HepG2 (cell line): ENCODE measurements at regions not wholly inside any gene's neighbourhood (a gene's known extent, or its start where the extent isn't known, plus 50 kb on each side); places are given as distances from the start of the nearest gene placed in this dataset.

Experiments
- ATAC-seq: fragments of 200-7000 bp; cut with Tn5 transposase; 3 replicates; pipeline ENCODE4 v1.9.1; 2020; ENCODE audit warnings: mild to moderate bottlenecking, moderate library complexity
- BruUV-seq: library from RNA; stranded (reverse); fragments of 400-500 nt; replicated peaks from 2 replicates; lab custom pipeline; 2021; lab: Mats Ljungman, UMichigan
- CTCF ChIA-PET: fragments of 300-600 bp; formaldehyde crosslinking; extraction: SDS; loops from one replicate; lab custom pipeline; 2021; ENCODE audit warnings: low total read pairs, inconsistent platforms, low intra/inter-chr PET ratio; lab: Yijun Ruan, JAX
- POLR2A ChIA-PET: fragments of 350-600 bp; sonication (Branson Sonifier 250); formaldehyde crosslinking; loops from one replicate; lab custom pipeline; 2020; ENCODE audit warnings: antibody characterized with exemption, inconsistent platforms; lab: Yijun Ruan, JAX
- DNase-seq: peaks from one replicate; pipeline ENCODE4 v3.0.0-alpha.2; 2015; ENCODE audit warnings: low spot score
- FAIRE-seq: peaks from 3 replicates; lab custom pipeline; 2011; peaks lifted over from hg19 to GRCh38; lab: Jason Lieb, UNC
- H2AFZ ChIP-seq: one replicate; pipeline ENCODE4 v1.6.1; 2011; ENCODE audit warnings: low read length, inconsistent platforms
- H3K27ac ChIP-seq: fragments of 300-600 bp; 3 replicates; pipeline ENCODE4 v1.8.0; 2011; ENCODE audit warnings: mixed run types, mild to moderate bottlenecking, mixed read lengths, low read length, inconsistent platforms; ENCODE audit not compliant: insufficient read depth; ENCODE audit errors: extremely low read length
- H3K27me3 ChIP-seq, 2 experiments: fragments of 200-600 bp in 1 of 2; 2 replicates in 1 of 2; 3 replicates in 1 of 2; pipeline versions ENCODE4 v1.6.0 to v1.8.0; 2011; ENCODE audit warnings: low read length in 2 of 2, mild to moderate bottlenecking in 2 of 2, moderate library complexity in 2 of 2, inconsistent platforms in 1 of 2; ENCODE audit not compliant: insufficient read depth in 2 of 2, control insufficient read depth in 1 of 2
- H3K36me3 ChIP-seq, 2 experiments: fragments of 200-600 bp in 1 of 2; replicated peaks in 1 of 2; 2 replicates in 1 of 2; 3 replicates in 1 of 2; pipeline versions ENCODE4 v1.5.1 to v1.8.0; 2011; ENCODE audit warnings: low read length in 2 of 2, inconsistent platforms in 1 of 2; ENCODE audit not compliant: insufficient read depth in 2 of 2, control insufficient read depth in 1 of 2
- H3K4me1 ChIP-seq: 2 replicates; pipeline ENCODE4 v1.5.1; 2012; ENCODE audit warnings: low read length, inconsistent platforms; ENCODE audit not compliant: insufficient read depth
- H3K4me2 ChIP-seq: 2 replicates; pipeline ENCODE4 v1.6.0; 2011; ENCODE audit warnings: low read depth, low read length, inconsistent platforms
- H3K4me3 ChIP-seq, 3 experiments: fragments of 200-600 bp in 1 of 3; sonication (generic), shearing (Covaris generic) in 1 of 3; replicated peaks in 1 of 3; 2 replicates each; pipeline ENCODE4 v1.5.1; 2011 to 2016; ENCODE audit warnings: low read length in 3 of 3, inconsistent platforms in 2 of 3, low read depth in 2 of 3, mild to moderate bottlenecking in 2 of 3, control low read depth in 1 of 3, mixed read lengths in 1 of 3; ENCODE audit not compliant: insufficient read depth in 1 of 3
- H3K79me2 ChIP-seq: one replicate; pipeline ENCODE4 v1.6.1; 2011; ENCODE audit warnings: low read length, inconsistent platforms; ENCODE audit not compliant: insufficient read depth
- H3K9ac ChIP-seq: 2 replicates; pipeline ENCODE4 v1.6.0; 2011; ENCODE audit warnings: mild to moderate bottlenecking, low read depth, low read length, inconsistent platforms; ENCODE audit not compliant: insufficient read depth
- H3K9me3 ChIP-seq: 2 replicates; pipeline ENCODE4 v1.5.1; 2012; ENCODE audit warnings: mild to moderate bottlenecking, low read length
- H4K20me1 ChIP-seq: 2 replicates; pipeline ENCODE4 v1.6.0; 2011; ENCODE audit warnings: inconsistent platforms, mild to moderate bottlenecking, low read length, moderate library complexity; ENCODE audit not compliant: insufficient read depth
- ATAD3A ChIP-seq: sonication (generic); formaldehyde crosslinking; IDR thresholded peaks from 2 replicates; pipeline ENCODE4 v1.4.0; 2020; ENCODE audit warnings: missing genetic modification reagents
- CBX2 ChIP-seq, 2 experiments: fragments of 200-600 bp in 1 of 2; sonication (generic); formaldehyde crosslinking in 1 of 2; IDR thresholded peaks; 2 replicates each; pipeline versions ENCODE4 v1.7.0 to v1.8.1; 2018 to 2022; ENCODE audit warnings: low read depth in 2 of 2, low read length in 1 of 2, mild to moderate bottlenecking in 1 of 2, missing genetic modification reagents in 1 of 2
- ESRRA ChIP-seq: sonication (generic); formaldehyde crosslinking; IDR thresholded peaks from 2 replicates; pipeline ENCODE4 v1.5.1; 2020; ENCODE audit warnings: mild to moderate bottlenecking, low read depth, missing genetic modification reagents
- FOXP1 ChIP-seq, 2 experiments: fragments of 450-650 bp in 1 of 2; IDR thresholded peaks; 2 replicates each; pipeline ENCODE4 v1.6.1; 2017 to 2018; ENCODE audit warnings: antibody characterized with exemption in 1 of 2
- HNRNPH1 ChIP-seq: fragments of 200-400 bp; formaldehyde crosslinking; optimal IDR thresholded peaks from 2 replicates; pipeline ENCODE3; 2017; ENCODE audit warnings: mild to moderate bottlenecking, low read depth, low read length
- KLF9 ChIP-seq: IDR thresholded peaks from 2 replicates; pipeline ENCODE4 v1.6.1; 2016; ENCODE audit warnings: low read depth
- MYNN ChIP-seq: sonication (generic); formaldehyde crosslinking; IDR thresholded peaks from 2 replicates; pipeline ENCODE4 v1.4.0; 2020; ENCODE audit warnings: mild to moderate bottlenecking, low read depth, missing genetic modification reagents
- in situ Hi-C: cut with HindIII; loops from 2 replicates; pipeline ENCODE4 v1.10.0; 2017; ENCODE audit warnings: low pct_unique_long_range_greater_than_20kb; ENCODE audit not compliant: extremely low pct_ligation_motif_present
- intact Hi-C: fragments of 100-400 bp; cut with micrococcal nuclease; formaldehyde crosslinking; loops from one replicate; pipeline ENCODE4 v1.10.0; 2022; ENCODE audit not compliant: unreplicated experiment
- TF ChIP-seq, protein P1 (sequence below): sonication (generic); formaldehyde crosslinking; IDR thresholded peaks from 2 replicates; pipeline ENCODE4 v1.8.0; 2022; ENCODE audit warnings: missing genetic modification reagents, mild to moderate bottlenecking, moderate library complexity, borderline replicate concordance
- TF ChIP-seq, protein P2 (sequence below): sonication (generic); formaldehyde crosslinking; IDR thresholded peaks from 2 replicates; pipeline ENCODE4 v1.5.0; 2020; ENCODE audit warnings: missing genetic modification reagents, mild to moderate bottlenecking, borderline replicate concordance
- TF ChIP-seq, protein P3 (sequence below): sonication (generic); formaldehyde crosslinking; IDR thresholded peaks from 2 replicates; pipeline ENCODE4 v1.4.0; 2020; ENCODE audit warnings: missing genetic modification reagents
- TF ChIP-seq, protein P4 (sequence below): sonication (generic); formaldehyde crosslinking; IDR thresholded peaks from 2 replicates; pipeline ENCODE4 v1.4.0; 2020; ENCODE audit warnings: missing genetic modification reagents
- TF ChIP-seq, protein P5 (sequence below): sonication (generic); formaldehyde crosslinking; IDR thresholded peaks from 2 replicates; pipeline ENCODE4 v1.9.0; 2022; ENCODE audit warnings: missing genetic modification reagents, mild to moderate bottlenecking, borderline replicate concordance

DNA sequence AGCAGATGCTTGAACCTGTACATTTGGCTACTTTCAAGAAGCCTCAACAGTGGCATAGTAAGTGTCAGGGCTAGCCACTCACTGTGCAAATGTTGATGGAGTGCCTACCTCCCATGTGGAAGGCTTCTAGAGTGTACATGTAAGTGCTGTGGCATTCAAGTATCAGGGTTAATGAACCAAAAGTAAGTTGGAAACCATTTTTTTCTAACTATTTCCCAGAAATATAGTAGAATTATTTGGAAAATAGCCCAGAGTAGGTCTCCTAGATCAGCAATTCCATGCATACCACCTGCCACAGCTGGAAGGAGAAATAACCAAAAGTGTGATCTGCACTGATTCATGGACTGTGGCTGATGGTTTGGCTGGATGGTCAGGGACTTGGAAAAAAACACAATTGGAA lies 53.3 kb downstream of the FOXD1 start:
- H3K9ac ChIP-seq, result no peak overlapping the region
- BruUV-seq, result no TSS peak
- H2AFZ ChIP-seq, result no peak overlapping the region
- ChIA-PET CTCF (no interaction called here), POLR2A (no interaction called here)
- no peaks in the 10 kb centered on the region for H3K36me3 ChIP-seq
- ATAC-seq (no peak), DNase-seq (no peak), FAIRE-seq (no peak)
- H3K27ac ChIP-seq, result no peak overlapping the region
- H4K20me1 ChIP-seq, result no peaks in the 10 kb centered on the region
- no peak overlapping the region for H3K4me3 ChIP-seq
- no peaks in the 10 kb centered on the region for H3K79me2 ChIP-seq
- H3K27me3 ChIP-seq, result no peaks in the 10 kb centered on the region
- H3K9me3 ChIP-seq, result no peaks in the 10 kb centered on the region
- intact Hi-C loops, result no loop called here
- peaks cover 22% of the 10 kb centered on the region for H3K4me1 ChIP-seq
- no peak overlapping the region for H3K4me2 ChIP-seq
- in situ Hi-C loops, result no loop called here
- TF ChIP-seq KLF9 (CRISPR knock-in tag), result no peak
- TF ChIP-seq, protein P1, sequence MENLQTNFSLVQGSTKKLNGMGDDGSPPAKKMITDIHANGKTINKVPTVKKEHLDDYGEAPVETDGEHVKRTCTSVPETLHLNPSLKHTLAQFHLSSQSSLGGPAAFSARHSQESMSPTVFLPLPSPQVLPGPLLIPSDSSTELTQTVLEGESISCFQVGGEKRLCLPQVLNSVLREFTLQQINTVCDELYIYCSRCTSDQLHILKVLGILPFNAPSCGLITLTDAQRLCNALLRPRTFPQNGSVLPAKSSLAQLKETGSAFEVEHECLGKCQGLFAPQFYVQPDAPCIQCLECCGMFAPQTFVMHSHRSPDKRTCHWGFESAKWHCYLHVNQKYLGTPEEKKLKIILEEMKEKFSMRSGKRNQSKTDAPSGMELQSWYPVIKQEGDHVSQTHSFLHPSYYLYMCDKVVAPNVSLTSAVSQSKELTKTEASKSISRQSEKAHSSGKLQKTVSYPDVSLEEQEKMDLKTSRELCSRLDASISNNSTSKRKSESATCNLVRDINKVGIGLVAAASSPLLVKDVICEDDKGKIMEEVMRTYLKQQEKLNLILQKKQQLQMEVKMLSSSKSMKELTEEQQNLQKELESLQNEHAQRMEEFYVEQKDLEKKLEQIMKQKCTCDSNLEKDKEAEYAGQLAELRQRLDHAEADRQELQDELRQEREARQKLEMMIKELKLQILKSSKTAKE (CRISPR knock-in tag), result no peak
- no peak for TF ChIP-seq CBX2 (IDR thresholded peaks at IDR 0.05; ENCODE audit: low read depth, low read length)
- TF ChIP-seq CBX2 (CRISPR knock-in tag; IDR thresholded peaks at IDR 0.05; ENCODE audit: low read depth), result no peak
- TF ChIP-seq, protein P2, sequence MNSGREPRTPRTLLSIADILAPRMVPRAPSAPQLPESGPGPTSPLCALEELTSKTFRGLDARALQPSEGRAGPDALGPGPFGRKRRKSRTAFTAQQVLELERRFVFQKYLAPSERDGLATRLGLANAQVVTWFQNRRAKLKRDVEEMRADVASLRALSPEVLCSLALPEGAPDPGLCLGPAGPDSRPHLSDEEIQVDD, result no peak
- no peak for TF ChIP-seq FOXP1 (IDR thresholded peaks at IDR 0.05)
- TF ChIP-seq FOXP1 (CRISPR knock-in tag; IDR thresholded peaks at IDR 0.05), result no peak
- TF ChIP-seq, protein P3, sequence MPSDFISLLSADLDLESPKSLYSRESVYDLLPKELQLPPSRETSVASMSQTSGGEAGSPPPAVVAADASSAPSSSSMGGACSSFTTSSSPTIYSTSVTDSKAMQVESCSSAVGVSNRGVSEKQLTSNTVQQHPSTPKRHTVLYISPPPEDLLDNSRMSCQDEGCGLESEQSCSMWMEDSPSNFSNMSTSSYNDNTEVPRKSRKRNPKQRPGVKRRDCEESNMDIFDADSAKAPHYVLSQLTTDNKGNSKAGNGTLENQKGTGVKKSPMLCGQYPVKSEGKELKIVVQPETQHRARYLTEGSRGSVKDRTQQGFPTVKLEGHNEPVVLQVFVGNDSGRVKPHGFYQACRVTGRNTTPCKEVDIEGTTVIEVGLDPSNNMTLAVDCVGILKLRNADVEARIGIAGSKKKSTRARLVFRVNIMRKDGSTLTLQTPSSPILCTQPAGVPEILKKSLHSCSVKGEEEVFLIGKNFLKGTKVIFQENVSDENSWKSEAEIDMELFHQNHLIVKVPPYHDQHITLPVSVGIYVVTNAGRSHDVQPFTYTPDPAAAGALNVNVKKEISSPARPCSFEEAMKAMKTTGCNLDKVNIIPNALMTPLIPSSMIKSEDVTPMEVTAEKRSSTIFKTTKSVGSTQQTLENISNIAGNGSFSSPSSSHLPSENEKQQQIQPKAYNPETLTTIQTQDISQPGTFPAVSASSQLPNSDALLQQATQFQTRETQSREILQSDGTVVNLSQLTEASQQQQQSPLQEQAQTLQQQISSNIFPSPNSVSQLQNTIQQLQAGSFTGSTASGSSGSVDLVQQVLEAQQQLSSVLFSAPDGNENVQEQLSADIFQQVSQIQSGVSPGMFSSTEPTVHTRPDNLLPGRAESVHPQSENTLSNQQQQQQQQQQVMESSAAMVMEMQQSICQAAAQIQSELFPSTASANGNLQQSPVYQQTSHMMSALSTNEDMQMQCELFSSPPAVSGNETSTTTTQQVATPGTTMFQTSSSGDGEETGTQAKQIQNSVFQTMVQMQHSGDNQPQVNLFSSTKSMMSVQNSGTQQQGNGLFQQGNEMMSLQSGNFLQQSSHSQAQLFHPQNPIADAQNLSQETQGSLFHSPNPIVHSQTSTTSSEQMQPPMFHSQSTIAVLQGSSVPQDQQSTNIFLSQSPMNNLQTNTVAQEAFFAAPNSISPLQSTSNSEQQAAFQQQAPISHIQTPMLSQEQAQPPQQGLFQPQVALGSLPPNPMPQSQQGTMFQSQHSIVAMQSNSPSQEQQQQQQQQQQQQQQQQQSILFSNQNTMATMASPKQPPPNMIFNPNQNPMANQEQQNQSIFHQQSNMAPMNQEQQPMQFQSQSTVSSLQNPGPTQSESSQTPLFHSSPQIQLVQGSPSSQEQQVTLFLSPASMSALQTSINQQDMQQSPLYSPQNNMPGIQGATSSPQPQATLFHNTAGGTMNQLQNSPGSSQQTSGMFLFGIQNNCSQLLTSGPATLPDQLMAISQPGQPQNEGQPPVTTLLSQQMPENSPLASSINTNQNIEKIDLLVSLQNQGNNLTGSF (CRISPR knock-in tag), result no peak
- TF ChIP-seq MYNN (CRISPR knock-in tag), result no peak
- no peak for TF ChIP-seq ESRRA
- no peak for TF ChIP-seq ATAD3A (CRISPR knock-in tag)
- no peak for TF ChIP-seq HNRNPH1
- TF ChIP-seq, protein P4, sequence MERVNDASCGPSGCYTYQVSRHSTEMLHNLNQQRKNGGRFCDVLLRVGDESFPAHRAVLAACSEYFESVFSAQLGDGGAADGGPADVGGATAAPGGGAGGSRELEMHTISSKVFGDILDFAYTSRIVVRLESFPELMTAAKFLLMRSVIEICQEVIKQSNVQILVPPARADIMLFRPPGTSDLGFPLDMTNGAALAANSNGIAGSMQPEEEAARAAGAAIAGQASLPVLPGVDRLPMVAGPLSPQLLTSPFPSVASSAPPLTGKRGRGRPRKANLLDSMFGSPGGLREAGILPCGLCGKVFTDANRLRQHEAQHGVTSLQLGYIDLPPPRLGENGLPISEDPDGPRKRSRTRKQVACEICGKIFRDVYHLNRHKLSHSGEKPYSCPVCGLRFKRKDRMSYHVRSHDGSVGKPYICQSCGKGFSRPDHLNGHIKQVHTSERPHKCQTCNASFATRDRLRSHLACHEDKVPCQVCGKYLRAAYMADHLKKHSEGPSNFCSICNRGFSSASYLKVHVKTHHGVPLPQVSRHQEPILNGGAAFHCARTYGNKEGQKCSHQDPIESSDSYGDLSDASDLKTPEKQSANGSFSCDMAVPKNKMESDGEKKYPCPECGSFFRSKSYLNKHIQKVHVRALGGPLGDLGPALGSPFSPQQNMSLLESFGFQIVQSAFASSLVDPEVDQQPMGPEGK (CRISPR knock-in tag), result no peak
- TF ChIP-seq, protein P5, sequence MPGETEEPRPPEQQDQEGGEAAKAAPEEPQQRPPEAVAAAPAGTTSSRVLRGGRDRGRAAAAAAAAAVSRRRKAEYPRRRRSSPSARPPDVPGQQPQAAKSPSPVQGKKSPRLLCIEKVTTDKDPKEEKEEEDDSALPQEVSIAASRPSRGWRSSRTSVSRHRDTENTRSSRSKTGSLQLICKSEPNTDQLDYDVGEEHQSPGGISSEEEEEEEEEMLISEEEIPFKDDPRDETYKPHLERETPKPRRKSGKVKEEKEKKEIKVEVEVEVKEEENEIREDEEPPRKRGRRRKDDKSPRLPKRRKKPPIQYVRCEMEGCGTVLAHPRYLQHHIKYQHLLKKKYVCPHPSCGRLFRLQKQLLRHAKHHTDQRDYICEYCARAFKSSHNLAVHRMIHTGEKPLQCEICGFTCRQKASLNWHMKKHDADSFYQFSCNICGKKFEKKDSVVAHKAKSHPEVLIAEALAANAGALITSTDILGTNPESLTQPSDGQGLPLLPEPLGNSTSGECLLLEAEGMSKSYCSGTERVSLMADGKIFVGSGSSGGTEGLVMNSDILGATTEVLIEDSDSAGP, result no peak
